GM12878 (cell line): ENCODE measurements at regions not wholly inside any gene's neighbourhood (a gene's known extent, or its start where the extent isn't known, plus 50 kb on each side); places are given as distances from the start of the nearest gene placed in this dataset.

Experiments
- ATAC-seq: fragments of 200-7000 bp; cut with Tn5 transposase; 3 replicates; pipeline ENCODE4 v1.9.1; 2020; ENCODE audit warnings: mild to moderate bottlenecking, moderate library complexity
- BruUV-seq: library from RNA; stranded (reverse); fragments of 400-500 nt; replicated peaks from 2 replicates; lab custom pipeline; 2021; lab: Mats Ljungman, UMichigan
- CTCF ChIA-PET: fragments of 300-600 bp; sonication (Branson Sonifier 250); formaldehyde crosslinking; extraction: SDS; loops from one replicate; lab custom pipeline; 2021; ENCODE audit warnings: inconsistent platforms; lab: Yijun Ruan, JAX
- POLR2A ChIA-PET: fragments of 350-600 bp; formaldehyde crosslinking; extraction: SDS; loops from one replicate; lab custom pipeline; 2021; ENCODE audit warnings: inconsistent platforms; lab: Charles Lee
- RAD21 ChIA-PET: fragments of 300-600 bp; sonication (Branson Sonifier 250); formaldehyde crosslinking; loops from one replicate; lab custom pipeline; 2023; ENCODE audit warnings: antibody characterized with exemption; ENCODE audit not compliant: unreplicated experiment; lab: Charles Lee
- SMC1A ChIA-PET: fragments of 300-600 bp; sonication (Branson Sonifier 250); formaldehyde crosslinking; loops from one replicate; lab custom pipeline; 2023; ENCODE audit not compliant: unreplicated experiment, uncharacterized antibody; lab: Charles Lee
- DNase-seq: peaks from one replicate; pipeline ENCODE4 v3.0.0-alpha.2; 2011; ENCODE audit warnings: low read depth, low spot score
- FAIRE-seq: peaks from 3 replicates; lab custom pipeline; 2011; peaks lifted over from hg19 to GRCh38; lab: Jason Lieb, UNC
- H2AFZ ChIP-seq: 2 replicates; pipeline ENCODE4 v1.6.0; 2011; ENCODE audit warnings: low read depth, low read length, control low read depth; ENCODE audit not compliant: control insufficient read depth
- H3K27ac ChIP-seq: 2 replicates; pipeline ENCODE4 v1.5.1; 2011; ENCODE audit warnings: control low read depth; ENCODE audit not compliant: control insufficient read depth, insufficient read depth
- H3K27me3 ChIP-seq, 2 experiments: replicated peaks in 1 of 2; 2 replicates each; pipeline versions ENCODE4 v1.6.0 to v1.6.1; 2011; ENCODE audit warnings: low read length in 1 of 2; ENCODE audit not compliant: control insufficient read depth in 2 of 2, insufficient read depth in 2 of 2
- H3K36me3 ChIP-seq, 2 experiments: 2 replicates each; pipeline ENCODE4 v1.5.1; 2011; ENCODE audit warnings: low read length in 1 of 2; ENCODE audit not compliant: control insufficient read depth in 2 of 2, insufficient read depth in 2 of 2
- H3K4me1 ChIP-seq: 2 replicates; pipeline ENCODE4 v1.6.1; 2011; ENCODE audit warnings: mild to moderate bottlenecking, low read length, moderate library complexity, mixed read lengths; ENCODE audit not compliant: control insufficient read depth, insufficient read depth
- H3K4me2 ChIP-seq: 2 replicates; pipeline ENCODE4 v1.6.0; 2011; ENCODE audit warnings: control low read depth; ENCODE audit not compliant: control insufficient read depth, insufficient read depth
- H3K4me3 ChIP-seq: fragments of 200-600 bp; sonication (generic); 2 replicates; pipeline ENCODE4 v1.5.1; 2016
- H3K79me2 ChIP-seq: 2 replicates; pipeline ENCODE4 v1.6.0; 2011; ENCODE audit warnings: low read length; ENCODE audit not compliant: control insufficient read depth, insufficient read depth
- H3K9ac ChIP-seq: 2 replicates; pipeline ENCODE4 v1.8.0; 2011; ENCODE audit warnings: low read length, control low read depth, mixed read lengths; ENCODE audit not compliant: control insufficient read depth, insufficient read depth
- H3K9me3 ChIP-seq: replicated peaks from 3 replicates; pipeline ENCODE4 v1.5.1; 2011; ENCODE audit warnings: mild to moderate bottlenecking, low read length; ENCODE audit not compliant: control insufficient read depth, insufficient read depth
- H4K20me1 ChIP-seq: 2 replicates; pipeline ENCODE4 v1.6.0; 2011; ENCODE audit not compliant: control insufficient read depth, insufficient read depth
- ATF7 ChIP-seq: fragments of 450-650 bp; IDR thresholded peaks from 2 replicates; pipeline ENCODE4 v1.6.1; 2016; ENCODE audit warnings: low read depth, mild to moderate bottlenecking
- BRCA1 ChIP-seq: IDR thresholded peaks from 2 replicates; pipeline ENCODE4 v1.6.1; 2011; ENCODE audit warnings: low read depth, low read length, improper control_type of control experiment
- CHD4 ChIP-seq: fragments of 200-600 bp; sonication (generic); IDR thresholded peaks from 2 replicates; pipeline ENCODE4 v1.6.1; 2016; ENCODE audit warnings: mild to moderate bottlenecking
- EGR1 ChIP-seq, 2 experiments: IDR thresholded peaks; 1 replicate in 1 of 2; 2 replicates in 1 of 2; pipeline ENCODE4 v1.6.1; 2011 to 2012; ENCODE audit warnings: low read depth in 2 of 2, low read length in 2 of 2, borderline replicate concordance in 1 of 2, mild to moderate bottlenecking in 1 of 2, moderate library complexity in 1 of 2
- JUND ChIP-seq: IDR thresholded peaks from 2 replicates; pipeline ENCODE4 v1.6.1; 2012; ENCODE audit warnings: low read depth, mild to moderate bottlenecking, low read length, improper control_type of control experiment, moderate library complexity
- MXI1 ChIP-seq: fragments of 150-350 bp; IDR thresholded peaks from 2 replicates; pipeline ENCODE4 v1.6.1; 2011; ENCODE audit warnings: low read depth, mild to moderate bottlenecking, inconsistent platforms, low read length, improper control_type of control experiment
- MYB ChIP-seq: fragments of 150-350 bp; IDR thresholded peaks from 2 replicates; pipeline ENCODE4 v1.6.1; 2014; ENCODE audit warnings: mild to moderate bottlenecking, low read depth, low read length, borderline replicate concordance
- RAD21 ChIP-seq: IDR thresholded peaks from 2 replicates; pipeline ENCODE4 v1.6.1; 2011; ENCODE audit warnings: mild to moderate bottlenecking, low read depth, low read length, moderate library complexity; ENCODE audit not compliant: insufficient read depth
- STAT1 ChIP-seq: fragments of 450-650 bp; conservative IDR thresholded peaks from 2 replicates; pipeline ENCODE4 v1.6.1; 2014; ENCODE audit warnings: antibody characterized with exemption, mild to moderate bottlenecking
- STAT3 ChIP-seq: IDR thresholded peaks from 2 replicates; pipeline ENCODE4 v1.6.1; 2011; ENCODE audit warnings: low read depth, low read length, improper control_type of control experiment
- TCF7 ChIP-seq: IDR thresholded peaks from 2 replicates; pipeline ENCODE4 v1.6.1; 2014; ENCODE audit warnings: antibody characterized with exemption, borderline replicate concordance
- WGBS: methylation state at CpG from one replicate; pipeline ENCODE4 v1.1.6; 2016; ENCODE audit warnings: low lambda C conversion rate; ENCODE audit not compliant: insufficient replicate concordance, insufficient coverage; ENCODE audit errors: missing lambda C conversion rate; 5-methylcytosine and 5-hydroxymethylcytosine counted together
- in situ Hi-C: fragments of 300-500 bp; cut with MboI; formaldehyde crosslinking; loops from 9 replicates; pipeline ENCODE4 v1.14.3; 2018; ENCODE audit warnings: mixed read lengths
- intact Hi-C: fragments of 100-400 bp; cut with micrococcal nuclease; formaldehyde crosslinking; loops from one replicate; pipeline ENCODE4 v1.14.2; 2022; ENCODE audit not compliant: unreplicated experiment
- TF ChIP-seq, protein P1 (sequence below): fragments of 450-650 bp; formaldehyde crosslinking; IDR thresholded peaks from 2 replicates; pipeline ENCODE4 v1.4.0; 2022; ENCODE audit warnings: mild to moderate bottlenecking, moderate library complexity
- TF ChIP-seq, protein P2 (sequence below): fragments of 450-650 bp; formaldehyde crosslinking; IDR thresholded peaks from 2 replicates; pipeline ENCODE4 v1.4.0; 2020; ENCODE audit warnings: mild to moderate bottlenecking, moderate library complexity
- TF ChIP-seq, protein P3 (sequence below): IDR thresholded peaks from 2 replicates; pipeline ENCODE4 v1.6.1; 2011; ENCODE audit warnings: low read depth, low read length, improper control_type of control experiment, borderline replicate concordance
- TF ChIP-seq, protein P4 (sequence below): IDR thresholded peaks from 2 replicates; pipeline ENCODE4 v1.6.1; 2011; ENCODE audit warnings: mild to moderate bottlenecking, low read depth, low read length, moderate library complexity; ENCODE audit not compliant: insufficient replicate concordance

DNA sequence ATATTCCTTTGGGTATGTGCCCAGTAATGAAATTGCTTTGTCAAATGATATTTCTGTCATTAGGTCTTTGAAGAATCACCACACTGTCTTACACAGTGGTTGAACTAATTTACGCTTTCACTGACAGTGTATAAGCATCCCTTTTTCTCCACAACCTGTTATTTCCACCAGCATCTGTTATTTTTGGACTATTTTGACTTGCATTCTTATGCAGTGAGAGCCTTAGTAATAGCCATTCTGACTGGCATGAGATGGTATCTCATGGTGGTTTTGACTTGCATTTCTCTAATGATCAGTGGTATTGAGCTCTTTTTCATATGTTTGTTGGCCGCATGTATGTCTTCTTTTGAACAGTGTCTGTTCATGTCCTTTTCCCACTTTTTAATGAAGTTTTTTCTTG is 92.0 kb upstream of the SPATA13 start:
- H3K27me3 ChIP-seq, result peaks cover 0 to 4% of the 10 kb centered on the region in 2 experiments; a peak in 2 of 4 replicates

More for the DNA sequence above, 92.0 kb upstream of the SPATA13 start:
- CTCF ChIA-PET, result interaction anchor here (1.5 kb wide), 1 partner anchor 147 kb away, joined by 3 read pairs; no protein-coding TSS in a partner anchor
- ATAC-seq, result no peak
- H3K79me2 ChIP-seq, result no peaks in the 10 kb centered on the region
- no peaks in the 10 kb centered on the region for H3K9me3 ChIP-seq
- intact Hi-C loops (no loop called here), in situ Hi-C loops (no loop called here)
- BruUV-seq, result no TSS peak
- FAIRE-seq, result no peak
- RAD21 ChIA-PET, result no interaction called here
- DNase-seq, result no peak
- no peaks in the 10 kb centered on the region for H4K20me1 ChIP-seq
- SMC1A ChIA-PET, result no interaction called here
- POLR2A ChIA-PET, result no interaction called here
- no peaks in the 10 kb centered on the region for H3K4me1 ChIP-seq
- no peak overlapping the region for H3K9ac ChIP-seq
- no peak overlapping the region for H2AFZ ChIP-seq
- no peak overlapping the region for H3K27ac ChIP-seq
- no peak for TF ChIP-seq CHD4
- TF ChIP-seq, protein P1, sequence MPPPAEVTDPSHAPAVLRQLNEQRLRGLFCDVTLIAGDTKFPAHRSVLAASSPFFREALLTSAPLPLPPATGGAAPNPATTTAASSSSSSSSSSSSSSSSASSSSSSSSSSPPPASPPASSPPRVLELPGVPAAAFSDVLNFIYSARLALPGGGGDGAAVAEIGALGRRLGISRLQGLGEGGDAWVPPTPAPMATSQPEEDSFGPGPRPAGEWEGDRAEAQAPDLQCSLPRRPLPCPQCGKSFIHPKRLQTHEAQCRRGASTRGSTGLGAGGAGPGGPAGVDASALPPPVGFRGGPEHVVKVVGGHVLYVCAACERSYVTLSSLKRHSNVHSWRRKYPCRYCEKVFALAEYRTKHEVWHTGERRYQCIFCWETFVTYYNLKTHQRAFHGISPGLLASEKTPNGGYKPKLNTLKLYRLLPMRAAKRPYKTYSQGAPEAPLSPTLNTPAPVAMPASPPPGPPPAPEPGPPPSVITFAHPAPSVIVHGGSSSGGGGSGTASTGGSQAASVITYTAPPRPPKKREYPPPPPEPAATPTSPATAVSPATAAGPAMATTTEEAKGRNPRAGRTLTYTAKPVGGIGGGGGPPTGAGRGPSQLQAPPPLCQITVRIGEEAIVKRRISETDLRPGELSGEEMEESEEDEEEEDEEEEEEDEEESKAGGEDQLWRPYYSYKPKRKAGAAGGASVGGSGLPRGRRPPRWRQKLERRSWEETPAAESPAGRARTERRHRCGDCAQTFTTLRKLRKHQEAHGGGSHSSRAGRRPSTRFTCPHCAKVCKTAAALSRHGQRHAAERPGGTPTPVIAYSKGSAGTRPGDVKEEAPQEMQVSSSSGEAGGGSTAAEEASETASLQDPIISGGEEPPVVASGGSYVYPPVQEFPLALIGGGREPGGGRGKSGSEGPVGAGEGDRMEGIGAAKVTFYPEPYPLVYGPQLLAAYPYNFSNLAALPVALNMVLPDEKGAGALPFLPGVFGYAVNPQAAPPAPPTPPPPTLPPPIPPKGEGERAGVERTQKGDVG (CRISPR knock-in tag), result no peak
- no peak for TF ChIP-seq STAT3
- TF ChIP-seq BRCA1, result no peak
- no peak for TF ChIP-seq TCF7
- TF ChIP-seq, protein P2, sequence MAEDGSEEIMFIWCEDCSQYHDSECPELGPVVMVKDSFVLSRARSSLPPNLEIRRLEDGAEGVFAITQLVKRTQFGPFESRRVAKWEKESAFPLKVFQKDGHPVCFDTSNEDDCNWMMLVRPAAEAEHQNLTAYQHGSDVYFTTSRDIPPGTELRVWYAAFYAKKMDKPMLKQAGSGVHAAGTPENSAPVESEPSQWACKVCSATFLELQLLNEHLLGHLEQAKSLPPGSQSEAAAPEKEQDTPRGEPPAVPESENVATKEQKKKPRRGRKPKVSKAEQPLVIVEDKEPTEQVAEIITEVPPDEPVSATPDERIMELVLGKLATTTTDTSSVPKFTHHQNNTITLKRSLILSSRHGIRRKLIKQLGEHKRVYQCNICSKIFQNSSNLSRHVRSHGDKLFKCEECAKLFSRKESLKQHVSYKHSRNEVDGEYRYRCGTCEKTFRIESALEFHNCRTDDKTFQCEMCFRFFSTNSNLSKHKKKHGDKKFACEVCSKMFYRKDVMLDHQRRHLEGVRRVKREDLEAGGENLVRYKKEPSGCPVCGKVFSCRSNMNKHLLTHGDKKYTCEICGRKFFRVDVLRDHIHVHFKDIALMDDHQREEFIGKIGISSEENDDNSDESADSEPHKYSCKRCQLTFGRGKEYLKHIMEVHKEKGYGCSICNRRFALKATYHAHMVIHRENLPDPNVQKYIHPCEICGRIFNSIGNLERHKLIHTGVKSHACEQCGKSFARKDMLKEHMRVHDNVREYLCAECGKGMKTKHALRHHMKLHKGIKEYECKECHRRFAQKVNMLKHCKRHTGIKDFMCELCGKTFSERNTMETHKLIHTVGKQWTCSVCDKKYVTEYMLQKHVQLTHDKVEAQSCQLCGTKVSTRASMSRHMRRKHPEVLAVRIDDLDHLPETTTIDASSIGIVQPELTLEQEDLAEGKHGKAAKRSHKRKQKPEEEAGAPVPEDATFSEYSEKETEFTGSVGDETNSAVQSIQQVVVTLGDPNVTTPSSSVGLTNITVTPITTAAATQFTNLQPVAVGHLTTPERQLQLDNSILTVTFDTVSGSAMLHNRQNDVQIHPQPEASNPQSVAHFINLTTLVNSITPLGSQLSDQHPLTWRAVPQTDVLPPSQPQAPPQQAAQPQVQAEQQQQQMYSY (CRISPR knock-in tag), result no peak
- TF ChIP-seq STAT1, result no peak
- no peak for TF ChIP-seq MYB
- no peak for TF ChIP-seq MXI1
- TF ChIP-seq, protein P3, sequence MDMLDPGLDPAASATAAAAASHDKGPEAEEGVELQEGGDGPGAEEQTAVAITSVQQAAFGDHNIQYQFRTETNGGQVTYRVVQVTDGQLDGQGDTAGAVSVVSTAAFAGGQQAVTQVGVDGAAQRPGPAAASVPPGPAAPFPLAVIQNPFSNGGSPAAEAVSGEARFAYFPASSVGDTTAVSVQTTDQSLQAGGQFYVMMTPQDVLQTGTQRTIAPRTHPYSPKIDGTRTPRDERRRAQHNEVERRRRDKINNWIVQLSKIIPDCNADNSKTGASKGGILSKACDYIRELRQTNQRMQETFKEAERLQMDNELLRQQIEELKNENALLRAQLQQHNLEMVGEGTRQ, result no peak
- no peak for TF ChIP-seq ATF7
- TF ChIP-seq JUND, result no peak
- no peak for TF ChIP-seq EGR1 (IDR thresholded peaks at IDR 0.05; ENCODE audit: borderline replicate concordance in 1 of 2, low read depth in 2 of 2, low read length in 2 of 2)
- TF ChIP-seq, protein P4, sequence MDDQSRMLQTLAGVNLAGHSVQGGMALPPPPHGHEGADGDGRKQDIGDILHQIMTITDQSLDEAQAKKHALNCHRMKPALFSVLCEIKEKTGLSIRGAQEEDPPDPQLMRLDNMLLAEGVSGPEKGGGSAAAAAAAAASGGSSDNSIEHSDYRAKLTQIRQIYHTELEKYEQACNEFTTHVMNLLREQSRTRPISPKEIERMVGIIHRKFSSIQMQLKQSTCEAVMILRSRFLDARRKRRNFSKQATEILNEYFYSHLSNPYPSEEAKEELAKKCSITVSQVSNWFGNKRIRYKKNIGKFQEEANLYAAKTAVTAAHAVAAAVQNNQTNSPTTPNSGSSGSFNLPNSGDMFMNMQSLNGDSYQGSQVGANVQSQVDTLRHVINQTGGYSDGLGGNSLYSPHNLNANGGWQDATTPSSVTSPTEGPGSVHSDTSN, result no peak
- no peak for TF ChIP-seq RAD21
- no peak overlapping the region for H3K4me2 ChIP-seq
- no peak overlapping the region for H3K4me3 ChIP-seq
- WGBS, result 0% methylated on average over 2 of the region's 2 CpGs
- H3K36me3 ChIP-seq, result no peaks in the 10 kb centered on the region
